Stimulated activated CD8-positive, alpha-beta memory T cell treated with anti-CD3 and anti-CD28 coated beads, Interleukin-7, amount 100 ng/mL, for 24 hours (primary cell): ENCODE measurements at regions not wholly inside any gene's neighbourhood (a gene's known extent, or its start where the extent isn't known, plus 50 kb on each side); places are given as distances from the start of the nearest gene placed in this dataset.

Experiments used
- DNase-seq: peaks from one replicate; pipeline ENCODE4 v3.0.0-alpha.2; 2020; ENCODE audit warnings: low read depth

- DNase-seq = no peak
Measured at GRCh38 chr21:43332861-43333297, 94.1 kb downstream of the SIK1 start.

GRCh38 chr21:43331962-43332828 is 94.7 kb downstream of the SIK1 start:
- DNase-seq = no peak

- DNase-seq = no peak
Measured at GRCh38 chr21:43331111-43331961, 95.6 kb downstream of the SIK1 start.

- DNase-seq = no peak
Measured at GRCh38 chr21:43330306-43330881, 96.5 kb downstream of the SIK1 start.

GRCh38 chr21:43329711-43330269 is 97.1 kb downstream of the SIK1 start:
- DNase-seq = no peak

- no peak for DNase-seq
Measured at GRCh38 chr21:43328958-43329691, 97.8 kb downstream of the SIK1 start.

GRCh38 chr21:43328185-43328957 is 98.6 kb downstream of the SIK1 start:
- DNase-seq = no peak

- no peak for DNase-seq
Measured at GRCh38 chr21:43325968-43326715, 100.8 kb downstream of the SIK1 start.

- DNase-seq = no peak
Measured at GRCh38 chr21:43325036-43325435, 101.9 kb downstream of the SIK1 start.

- no peak for DNase-seq
Measured at GRCh38 chr21:43324596-43324995, 102.3 kb downstream of the SIK1 start.

- DNase-seq = no peak
Measured at GRCh38 chr21:43323244-43324005, 103.5 kb downstream of the SIK1 start.

- no peak for DNase-seq
Measured at GRCh38 chr21:43322805-43323204, 104.1 kb downstream of the SIK1 start.

GRCh38 chr21:43322311-43322710 is 104.6 kb downstream of the SIK1 start:
- DNase-seq = no peak

- DNase-seq = no peak
Measured at GRCh38 chr21:43321611-43322010, 105.3 kb downstream of the SIK1 start.

GRCh38 chr21:43321111-43321510 is 105.8 kb downstream of the SIK1 start:
- DNase-seq = no peak

- no peak for DNase-seq
Measured at GRCh38 chr21:43320526-43320925, 106.4 kb downstream of the SIK1 start.

GRCh38 chr21:43318841-43319781 is 107.8 kb downstream of the SIK1 start:
- no peak for DNase-seq

- no peak for DNase-seq
Measured at GRCh38 chr21:43318368-43318767, 108.6 kb downstream of the SIK1 start.
